NCI-H2081 (cell line): ENCODE measurements at regions not wholly inside any gene's neighbourhood (a gene's known extent, or its start where the extent isn't known, plus 50 kb on each side); places are given as distances from the start of the nearest gene placed in this dataset.
A peak's percentile ranks its signal among the peaks of the same experiment; 100 is the strongest.

Experiments
- DNase-seq, 2 experiments: peaks; one replicate each; lab custom pipeline; 2025; lab: John Stamatoyannopoulos, UW

DNA sequence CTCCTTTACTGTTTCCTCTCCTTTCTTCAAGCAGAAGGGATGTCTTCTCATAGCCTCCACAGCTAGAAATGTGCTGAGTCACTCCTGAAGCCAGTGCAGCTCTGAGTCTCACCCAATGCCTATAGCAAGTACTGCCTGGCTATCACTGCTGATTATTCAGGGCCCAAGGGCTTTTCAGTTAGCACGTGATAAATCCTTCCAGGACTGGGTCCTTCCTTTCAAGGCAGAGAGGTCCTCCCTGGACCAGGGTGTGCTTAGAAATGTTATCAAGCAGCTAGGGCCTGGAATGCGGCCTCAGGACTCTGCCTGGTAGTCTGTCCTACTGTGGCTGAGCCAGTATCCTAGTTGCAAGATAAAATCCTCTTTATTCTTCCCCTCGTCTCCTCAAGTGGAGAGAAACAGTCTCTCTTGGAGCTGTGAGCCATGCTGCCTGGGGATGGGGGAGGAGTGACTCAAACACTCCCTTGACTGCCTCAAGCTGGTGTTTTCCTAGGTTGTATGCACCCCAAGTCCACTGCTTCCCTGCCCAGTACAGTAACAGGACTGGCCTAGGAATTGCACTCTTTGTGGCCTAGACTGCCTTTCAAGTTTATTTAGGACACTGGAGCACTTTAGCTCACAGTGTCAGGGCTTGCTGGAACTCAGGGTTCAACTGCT is 198.7 kb upstream of the SERP2 start:
- DNase-seq: no peak

GRCh38 chr13:44176173-44176572 is 197.5 kb upstream of the SERP2 start:
- DNase-seq: no peak

DNA sequence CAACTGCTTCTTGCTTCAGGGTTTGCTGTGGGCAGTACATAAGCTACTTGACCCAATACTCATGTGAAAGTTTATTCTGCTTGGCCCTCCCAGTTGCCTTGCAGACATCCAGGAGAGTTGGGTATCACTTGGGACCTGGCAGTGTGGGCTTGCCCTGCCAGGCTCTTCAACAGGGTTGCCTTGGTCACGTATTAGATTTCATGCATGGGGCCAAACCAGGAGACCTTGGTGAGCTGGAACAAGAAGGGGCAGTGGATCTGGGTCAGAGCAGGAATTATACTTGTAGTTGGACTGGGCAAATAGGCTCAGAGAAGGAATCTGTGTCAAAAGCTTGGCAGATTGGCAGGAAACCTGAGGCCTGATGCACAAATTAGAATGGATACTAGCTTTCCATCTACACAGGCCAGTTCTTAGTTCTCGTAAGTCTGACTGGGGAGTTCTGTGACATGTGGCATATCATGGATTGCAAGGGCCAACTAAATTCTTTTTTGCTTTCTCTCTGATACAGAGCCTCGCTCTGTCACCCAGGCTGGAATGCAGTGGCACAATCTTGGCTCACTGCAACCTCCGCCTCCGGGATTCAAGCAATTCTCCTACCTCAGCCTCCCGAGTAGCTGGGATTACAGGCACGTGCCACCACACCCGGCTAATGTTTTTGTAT is 192.6 kb upstream of the SERP2 start:
- DNase-seq: no peak

- no peak for DNase-seq
These were observed 191.7 kb upstream of the SERP2 start for GRCh38 chr13:44181931-44182330.

DNA sequence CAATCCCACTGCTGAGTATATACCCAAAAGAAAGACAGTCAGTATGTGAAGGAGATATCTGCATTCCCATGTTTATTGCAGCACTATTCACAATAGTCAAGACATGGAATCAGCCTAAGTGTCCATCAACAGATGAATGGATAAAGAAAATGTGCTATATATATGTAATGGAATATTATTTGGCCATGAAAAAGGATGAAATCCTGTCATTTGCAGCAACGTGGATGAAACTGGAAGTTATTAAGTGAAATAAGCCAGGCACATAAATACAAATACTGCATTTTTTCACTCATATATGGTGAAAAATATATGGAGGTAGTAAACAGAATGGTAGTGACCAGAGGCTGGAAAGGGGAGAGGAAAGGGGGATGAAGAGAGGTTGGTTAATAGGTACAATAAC is 188.9 kb upstream of the SERP2 start:
- DNase-seq: no peak

GRCh38 chr13:44188257-44188656 is 185.4 kb upstream of the SERP2 start:
- no peak for DNase-seq

GRCh38 chr13:44189085-44189484 is 184.5 kb upstream of the SERP2 start:
- no peak for DNase-seq

- DNase-seq: no peak
These were observed 182.5 kb upstream of the SERP2 start for GRCh38 chr13:44191103-44191502.

DNA sequence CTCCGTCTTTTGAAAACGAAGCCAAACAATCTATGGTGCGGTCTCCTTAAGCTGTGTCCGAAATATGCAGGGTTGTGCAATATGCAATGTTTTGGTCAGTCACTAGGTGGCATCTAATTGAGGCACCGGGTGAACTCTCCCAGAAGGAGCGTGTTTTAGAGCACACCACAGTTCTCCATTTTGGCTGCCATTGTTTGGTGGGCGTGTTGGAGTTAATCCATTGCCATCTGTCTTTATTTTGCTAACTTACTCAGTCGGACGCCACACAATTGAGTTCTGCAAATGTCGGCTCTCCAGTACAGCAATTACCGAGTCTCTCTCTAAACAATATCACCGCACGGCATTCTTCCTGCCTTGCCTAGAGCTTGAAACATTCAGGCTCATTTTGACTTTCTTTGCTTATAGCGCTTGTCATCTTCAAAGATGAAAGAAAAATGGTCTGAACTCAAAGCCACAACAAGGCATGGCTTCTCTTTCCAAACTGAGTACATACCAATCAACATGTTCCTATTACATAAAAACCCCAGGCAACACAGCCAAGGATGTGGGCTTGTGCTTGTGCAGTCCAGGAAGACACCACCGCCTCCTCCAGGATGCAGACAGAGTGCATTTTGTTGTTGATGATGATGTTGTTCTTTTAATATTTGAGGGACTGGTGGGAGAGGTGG is 182.0 kb upstream of the SERP2 start:
- DNase-seq: peak; percentile 92 to 97

GRCh38 chr13:44193731-44194130 is 179.9 kb upstream of the SERP2 start:
- DNase-seq: no peak

GRCh38 chr13:44195245-44195644 is 178.4 kb upstream of the SERP2 start:
- no peak for DNase-seq

DNA sequence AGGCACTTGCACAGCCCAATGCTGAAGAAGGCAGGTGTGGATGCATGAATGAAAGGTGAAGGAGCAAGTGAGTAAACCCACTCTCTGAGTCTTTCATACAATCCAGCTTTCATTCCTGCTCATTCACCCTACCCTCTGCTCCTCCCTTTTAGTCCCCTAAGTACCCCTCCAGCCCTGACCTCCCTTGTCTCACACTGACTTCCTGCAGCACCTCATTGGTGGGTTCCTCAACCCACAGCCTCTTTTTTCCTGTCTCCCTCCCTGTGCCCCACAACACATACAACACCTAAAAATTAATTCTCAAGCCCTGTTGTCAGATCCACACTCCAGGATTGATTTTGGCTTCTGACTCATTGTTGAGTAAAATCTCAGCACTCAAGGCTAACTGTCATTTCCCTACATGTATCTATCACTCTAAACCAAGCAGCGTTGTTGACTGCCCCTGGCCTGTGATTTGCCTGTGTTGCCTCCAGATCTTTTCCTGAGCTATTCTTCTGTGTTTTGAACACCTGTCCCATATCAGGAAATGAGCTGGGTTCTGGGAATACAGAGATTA is 177.3 kb upstream of the SERP2 start:
- no peak for DNase-seq

DNA sequence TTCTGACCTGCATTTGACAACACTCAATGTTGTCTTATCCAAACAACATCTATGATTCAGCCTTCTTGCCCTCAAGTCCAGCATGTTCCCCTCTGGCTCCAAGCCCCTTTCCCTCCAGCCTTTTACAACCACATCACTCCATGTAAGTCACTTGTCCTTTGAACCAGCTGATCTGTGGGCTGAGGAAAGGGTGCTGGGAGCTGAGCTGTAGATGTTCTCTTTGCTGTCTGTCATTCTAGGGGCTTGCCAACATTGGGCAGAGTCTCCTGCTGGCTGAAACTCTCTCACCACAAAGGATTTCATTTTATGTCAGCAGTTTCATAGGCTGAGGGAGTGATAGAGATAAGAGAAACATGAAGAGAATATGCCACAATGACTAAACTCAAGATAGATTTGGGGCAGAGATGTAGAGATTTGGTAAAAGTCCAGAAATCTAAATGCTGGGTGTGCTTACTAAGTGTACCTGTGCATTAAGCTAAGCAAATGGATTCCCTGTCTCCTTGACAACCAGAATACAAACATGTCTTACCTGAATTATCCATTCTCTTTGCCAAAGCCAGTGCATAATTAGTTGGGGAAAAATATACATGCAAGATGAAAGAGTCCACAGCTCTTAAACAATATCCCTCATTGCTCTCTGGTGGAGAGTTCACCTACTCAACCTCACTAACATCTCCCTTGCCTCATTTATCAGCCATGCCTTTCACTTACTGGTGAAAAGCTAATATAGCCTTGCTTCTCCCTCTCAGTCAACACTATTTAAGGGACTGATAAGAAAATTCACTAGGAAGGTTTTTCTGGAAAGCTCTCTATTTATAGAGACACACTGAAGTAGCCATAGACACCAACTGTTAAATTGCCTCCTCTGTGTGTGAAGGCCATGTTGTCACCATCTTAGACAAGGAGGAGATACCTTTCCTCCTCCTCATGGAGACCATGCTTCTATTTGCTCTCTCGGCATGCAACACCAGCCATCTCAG is 175.5 kb upstream of the SERP2 start:
- DNase-seq: peak; percentile 83 to 96

GRCh38 chr13:44198826-44199225 is 174.8 kb upstream of the SERP2 start:
- DNase-seq: peak; percentile 80 to 87

GRCh38 chr13:44199627-44200207 is 173.9 kb upstream of the SERP2 start:
- peak; percentile 55 to 83 for DNase-seq

- DNase-seq: no peak
These were observed 167.2 kb upstream of the SERP2 start for GRCh38 chr13:44206434-44206833.

DNA sequence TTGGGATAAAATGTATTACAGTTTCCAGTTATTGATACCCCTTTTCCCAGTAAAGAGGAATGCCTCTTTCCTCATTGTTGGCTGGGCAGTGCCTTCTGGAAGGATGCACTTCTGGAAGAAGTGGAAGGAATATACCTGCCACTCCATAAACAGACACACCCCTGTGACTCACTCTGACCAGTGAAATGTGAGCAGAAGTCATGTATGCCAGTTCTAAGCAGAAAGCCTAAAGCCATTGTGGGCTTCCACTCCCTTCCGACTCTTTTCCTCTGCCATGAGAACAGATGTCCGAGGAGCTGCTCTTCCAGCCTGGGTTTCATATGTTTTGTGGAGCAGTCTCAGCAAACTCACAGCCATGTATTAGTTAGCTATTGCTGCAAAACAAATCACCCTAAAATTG is 166.1 kb upstream of the SERP2 start:
- no peak for DNase-seq

GRCh38 chr13:44210525-44210924 is 163.1 kb upstream of the SERP2 start:
- DNase-seq: no peak

GRCh38 chr13:44211286-44211685 is 162.3 kb upstream of the SERP2 start:
- no peak for DNase-seq

DNA sequence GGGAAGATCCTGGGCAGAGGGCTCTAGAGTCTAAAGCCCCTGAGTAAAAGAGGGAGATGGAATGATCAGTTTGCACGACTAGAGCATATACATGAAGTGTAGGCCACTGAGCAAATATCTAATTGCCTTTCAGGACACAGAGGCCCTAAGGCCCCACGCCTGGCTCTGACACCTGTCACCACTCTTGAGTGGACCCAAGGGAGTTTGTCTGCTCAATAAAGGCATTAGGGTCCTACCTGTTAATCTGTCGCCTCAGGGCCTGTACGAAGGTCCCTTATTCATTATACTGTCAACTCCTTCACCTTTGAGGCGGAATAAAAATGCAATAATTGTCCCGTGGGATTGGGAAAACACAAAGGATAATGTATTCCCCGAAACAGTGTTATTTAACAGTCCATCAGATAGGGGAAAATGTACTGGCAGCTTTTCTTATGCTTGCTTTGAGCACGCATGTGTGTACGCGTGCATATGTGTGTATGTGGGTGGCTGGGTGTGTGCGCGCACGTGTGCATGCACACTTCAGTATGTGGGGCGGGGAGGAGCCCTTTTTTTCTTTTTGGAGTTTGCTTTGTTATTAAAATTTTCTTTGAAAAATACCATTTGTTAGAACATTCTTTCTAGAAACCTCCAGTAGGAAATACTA is 161.8 kb upstream of the SERP2 start:
- peak; percentile 60 to 63 for DNase-seq
